ENCODE measurements at regions not wholly inside any gene's neighbourhood (a gene's known extent, or its start where the extent isn't known, plus 50 kb on each side); places are given as distances from the start of the nearest gene placed in this dataset.

DNA sequence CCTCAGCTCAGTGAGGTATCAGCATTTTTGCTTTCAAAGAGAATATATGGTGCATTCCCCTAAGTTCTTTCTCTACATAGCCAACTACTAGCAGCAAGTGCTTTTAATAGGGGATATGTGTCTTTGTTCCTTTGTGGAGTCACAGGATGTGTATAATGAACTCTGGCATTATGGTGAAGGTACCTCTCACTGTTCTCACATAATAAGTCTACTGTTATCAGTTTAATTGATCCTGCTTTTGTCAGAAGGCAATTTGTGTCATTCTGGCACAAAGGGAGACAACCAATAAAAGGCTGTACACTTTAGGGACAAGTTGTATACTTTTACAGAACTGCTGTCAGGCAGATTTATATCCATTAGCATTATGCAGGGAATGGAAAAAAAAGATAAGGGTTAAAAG, 531.4 kb upstream of the RIOK2 start:
- DNase-seq = no peak
- no peaks in the 10 kb centered on the region for H3K9me3 ChIP-seq
- no TSS peak for BruUV-seq (replicated peaks)
- Mint-ChIP-seq H3K4me3 (ENCODE audit: unreplicated experiment) (no peak overlapping the region), H3K9me3 (ENCODE audit: unreplicated experiment) (no peaks in the 10 kb centered on the region), H3K4me1 (ENCODE audit: low read depth, unreplicated experiment) (no peaks in the 10 kb centered on the region), H3K27me3 (ENCODE audit: insufficient read depth, unreplicated experiment) (no peaks in the 10 kb centered on the region), H3K27ac (ENCODE audit: unreplicated experiment) (no peak overlapping the region), H3K36me3 (ENCODE audit: insufficient read depth, unreplicated experiment) (no peaks in the 10 kb centered on the region)
- H3K27me3 ChIP-seq (replicated peaks; ENCODE audit: control insufficient read depth, insufficient read depth, low read length) = no peaks in the 10 kb centered on the region
- H3K36me3 ChIP-seq (ENCODE audit: control insufficient read depth, insufficient read depth, low read length) = no peaks in the 10 kb centered on the region
- ChIA-PET CTCF (no interaction called here), POLR2A (no interaction called here)
- TF ChIP-seq, protein P1, sequence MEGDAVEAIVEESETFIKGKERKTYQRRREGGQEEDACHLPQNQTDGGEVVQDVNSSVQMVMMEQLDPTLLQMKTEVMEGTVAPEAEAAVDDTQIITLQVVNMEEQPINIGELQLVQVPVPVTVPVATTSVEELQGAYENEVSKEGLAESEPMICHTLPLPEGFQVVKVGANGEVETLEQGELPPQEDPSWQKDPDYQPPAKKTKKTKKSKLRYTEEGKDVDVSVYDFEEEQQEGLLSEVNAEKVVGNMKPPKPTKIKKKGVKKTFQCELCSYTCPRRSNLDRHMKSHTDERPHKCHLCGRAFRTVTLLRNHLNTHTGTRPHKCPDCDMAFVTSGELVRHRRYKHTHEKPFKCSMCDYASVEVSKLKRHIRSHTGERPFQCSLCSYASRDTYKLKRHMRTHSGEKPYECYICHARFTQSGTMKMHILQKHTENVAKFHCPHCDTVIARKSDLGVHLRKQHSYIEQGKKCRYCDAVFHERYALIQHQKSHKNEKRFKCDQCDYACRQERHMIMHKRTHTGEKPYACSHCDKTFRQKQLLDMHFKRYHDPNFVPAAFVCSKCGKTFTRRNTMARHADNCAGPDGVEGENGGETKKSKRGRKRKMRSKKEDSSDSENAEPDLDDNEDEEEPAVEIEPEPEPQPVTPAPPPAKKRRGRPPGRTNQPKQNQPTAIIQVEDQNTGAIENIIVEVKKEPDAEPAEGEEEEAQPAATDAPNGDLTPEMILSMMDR (IDR thresholded peaks at IDR 0.05; ENCODE audit: insufficient read depth in 1 of 2, low read depth in 1 of 2, low read length in 1 of 2, severe bottlenecking in 1 of 2, unreplicated experiment in 1 of 2) = no peak
- intact Hi-C loops (cut with micrococcal nuclease; ENCODE audit: unreplicated experiment) = no loop called here
- H3K4me1 ChIP-seq = no peaks in the 10 kb centered on the region
- no peak overlapping the region for H3K4me3 ChIP-seq (ENCODE audit: low read depth, low read length)

DNA sequence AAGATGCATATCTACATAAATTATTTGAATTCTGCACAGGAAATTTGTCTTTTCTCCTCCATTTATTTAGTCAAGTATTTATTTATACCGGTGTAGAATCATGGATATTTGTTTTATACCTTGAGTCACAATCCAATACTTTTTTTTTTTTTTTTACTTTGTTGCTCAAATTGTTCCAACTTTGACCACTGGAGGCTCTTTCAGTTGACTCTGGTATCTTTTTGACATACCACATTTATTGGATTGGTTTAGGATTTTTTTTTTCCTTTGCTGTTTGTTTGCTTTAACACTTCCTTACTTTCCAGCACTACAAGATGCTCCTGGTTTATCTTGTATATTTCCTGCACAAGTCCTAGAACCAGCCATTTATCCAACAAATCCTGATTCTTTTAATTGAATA, 543.1 kb upstream of the RIOK2 start:
- TF ChIP-seq, protein P1 (IDR thresholded peaks at IDR 0.05; ENCODE audit: insufficient read depth in 1 of 2, low read depth in 1 of 2, low read length in 1 of 2, severe bottlenecking in 1 of 2, unreplicated experiment in 1 of 2) = no peak
- Mint-ChIP-seq H3K9me3 (ENCODE audit: unreplicated experiment) (no peaks in the 10 kb centered on the region), H3K4me3 (ENCODE audit: unreplicated experiment) (no peak overlapping the region), H3K36me3 (ENCODE audit: insufficient read depth, unreplicated experiment) (no peaks in the 10 kb centered on the region), H3K4me1 (ENCODE audit: low read depth, unreplicated experiment) (no peaks in the 10 kb centered on the region), H3K27ac (ENCODE audit: unreplicated experiment) (no peak overlapping the region), H3K27me3 (ENCODE audit: insufficient read depth, unreplicated experiment) (no peaks in the 10 kb centered on the region)
- intact Hi-C loops (cut with micrococcal nuclease; ENCODE audit: unreplicated experiment) = no loop called here
- DNase-seq = no peak
- ChIA-PET CTCF (no interaction called here), POLR2A (no interaction called here)
- Histone ChIP-seq H3K9me3 (no peaks in the 10 kb centered on the region), H3K27me3 (replicated peaks; ENCODE audit: control insufficient read depth, insufficient read depth, low read length) (no peaks in the 10 kb centered on the region), H3K4me1 (no peaks in the 10 kb centered on the region), H3K36me3 (ENCODE audit: control insufficient read depth, insufficient read depth, low read length) (no peaks in the 10 kb centered on the region), H3K4me3 (ENCODE audit: low read depth, low read length) (no peak overlapping the region)
- no TSS peak for BruUV-seq (replicated peaks)

DNA sequence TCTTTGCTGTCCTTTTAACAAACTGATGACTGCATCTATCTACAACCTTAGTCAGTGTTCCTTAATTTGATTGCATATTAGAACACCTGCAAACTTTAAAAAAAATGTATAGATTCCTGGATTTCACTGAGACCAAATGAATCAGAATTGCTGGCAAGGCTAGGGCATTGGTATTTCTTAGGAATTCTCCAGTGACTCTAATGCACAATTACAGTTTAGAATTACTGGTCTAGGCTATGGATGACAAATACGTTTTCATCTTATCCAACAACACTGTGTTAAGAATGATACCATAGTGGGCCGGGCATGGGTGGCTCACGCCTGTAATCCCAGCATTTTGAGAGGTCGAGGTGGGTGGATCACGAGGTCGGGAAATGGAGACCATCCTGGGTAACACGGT, 545.9 kb upstream of the RIOK2 start:
- Histone ChIP-seq H3K36me3 (ENCODE audit: control insufficient read depth, insufficient read depth, low read length) (no peaks in the 10 kb centered on the region), H3K27me3 (replicated peaks; ENCODE audit: control insufficient read depth, insufficient read depth, low read length) (no peaks in the 10 kb centered on the region), H3K4me1 (no peaks in the 10 kb centered on the region), H3K9me3 (no peaks in the 10 kb centered on the region), H3K4me3 (ENCODE audit: low read depth, low read length) (no peak overlapping the region)
- DNase-seq = no peak
- Mint-ChIP-seq H3K4me1 (ENCODE audit: low read depth, unreplicated experiment) (no peaks in the 10 kb centered on the region), H3K9me3 (ENCODE audit: unreplicated experiment) (no peaks in the 10 kb centered on the region), H3K36me3 (ENCODE audit: insufficient read depth, unreplicated experiment) (no peaks in the 10 kb centered on the region), H3K27ac (ENCODE audit: unreplicated experiment) (no peak overlapping the region), H3K4me3 (ENCODE audit: unreplicated experiment) (no peak overlapping the region), H3K27me3 (ENCODE audit: insufficient read depth, unreplicated experiment) (no peaks in the 10 kb centered on the region)
- CTCF ChIA-PET = no interaction called here
- POLR2A ChIA-PET = no interaction called here
- TF ChIP-seq, protein P1 (IDR thresholded peaks at IDR 0.05; ENCODE audit: insufficient read depth in 1 of 2, low read depth in 1 of 2, low read length in 1 of 2, severe bottlenecking in 1 of 2, unreplicated experiment in 1 of 2) = no peak
- intact Hi-C loops (cut with micrococcal nuclease; ENCODE audit: unreplicated experiment) = no loop called here
- no TSS peak for BruUV-seq (replicated peaks)
